Fibroblast of gingiva (primary cell): ENCODE measurements at regions not wholly inside any gene's neighbourhood (a gene's known extent, or its start where the extent isn't known, plus 50 kb on each side); places are given as distances from the start of the nearest gene placed in this dataset.
"Not testable (repeated sequence)": the region's sequence is repeated elsewhere in the genome, so short reads cannot be mapped to it uniquely, and the experiment has no call there.

Experiments used
- DNase-seq: peaks from one replicate; pipeline ENCODE4 v3.0.0-alpha.2; 2011; ENCODE audit warnings: low read depth

GRCh38 chr2:173737954-173738575 is 227.1 kb downstream of the SP3 start:
- not testable (repeated sequence) for DNase-seq

DNA sequence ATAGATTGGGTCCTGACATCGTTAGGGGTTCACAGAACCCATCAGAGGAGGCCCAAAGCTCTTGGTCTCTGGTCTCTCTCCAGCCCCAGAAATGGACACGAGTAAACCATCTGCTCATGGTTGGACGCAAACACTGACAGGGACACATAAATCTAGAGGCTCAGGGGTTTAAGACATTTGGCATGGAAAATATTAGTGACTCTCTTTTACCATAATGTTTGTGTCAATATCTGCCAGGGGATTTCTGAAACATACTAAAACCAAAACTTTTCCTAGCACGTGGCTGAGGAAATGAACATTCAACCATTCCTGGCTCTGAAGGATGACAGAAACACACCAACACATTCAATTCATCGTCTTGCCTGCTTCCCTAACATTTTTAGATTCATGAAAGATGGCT is 226.2 kb downstream of the SP3 start:
- DNase-seq: no peak

GRCh38 chr2:173740639-173741038 is 224.5 kb downstream of the SP3 start:
- DNase-seq: no peak

DNA sequence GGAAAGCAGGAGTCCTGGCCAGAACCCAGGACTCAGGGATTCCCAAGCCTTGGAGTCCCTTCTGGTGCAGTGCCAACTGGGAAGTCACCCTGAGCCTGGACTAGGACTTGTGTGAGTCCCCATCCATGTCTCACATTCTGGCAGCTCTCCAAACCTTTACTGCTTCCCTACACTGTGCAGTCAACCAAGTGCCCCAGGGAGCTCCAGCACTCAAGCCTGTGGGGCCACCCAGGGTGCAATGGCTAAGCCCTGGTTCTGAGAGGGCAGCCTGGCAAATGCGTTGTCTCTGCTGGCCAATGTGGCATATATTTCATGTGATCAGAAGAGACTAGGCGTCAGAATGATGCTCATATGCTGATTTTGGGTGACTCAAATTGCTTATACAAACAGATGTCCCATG is 223.4 kb downstream of the SP3 start:
- no peak for DNase-seq

DNA sequence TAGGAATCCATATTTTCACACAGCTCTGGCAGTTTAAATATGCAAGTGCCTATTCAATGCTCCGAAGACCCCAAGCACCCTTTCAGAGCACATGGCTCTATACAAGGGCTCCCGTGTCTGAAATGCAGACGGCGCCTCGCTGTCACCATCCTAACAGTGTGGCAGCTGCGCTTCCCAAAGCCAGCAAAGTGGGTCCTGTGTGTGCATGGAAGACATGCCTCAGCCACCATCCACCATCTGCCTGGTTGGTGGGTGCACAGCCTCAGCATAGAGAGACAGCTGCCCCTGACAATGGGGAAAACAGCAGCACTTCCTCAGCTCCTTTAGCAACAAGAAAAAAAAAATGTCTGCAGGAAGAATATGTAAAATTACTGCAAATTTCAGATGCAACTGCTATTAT is 218.1 kb downstream of the SP3 start:
- no peak for DNase-seq

DNA sequence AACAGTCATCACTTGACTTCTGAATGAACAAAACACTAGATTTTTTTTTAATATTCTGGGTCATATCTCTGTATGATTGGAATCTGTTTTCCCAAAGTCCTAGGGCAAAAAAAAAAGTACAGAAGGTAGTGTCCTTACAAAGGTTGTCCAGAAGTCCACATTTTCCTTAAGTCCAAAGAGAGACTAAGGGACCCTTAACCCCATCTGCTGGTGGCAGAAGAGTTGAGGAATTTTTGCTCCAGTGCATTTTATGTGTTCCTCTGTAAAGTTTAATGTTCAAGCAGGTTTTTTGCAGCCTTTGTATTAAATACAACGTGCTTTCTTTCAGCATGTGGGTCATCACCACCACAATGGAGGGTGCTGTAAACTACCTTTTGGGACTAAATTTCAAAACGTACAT is 215.9 kb downstream of the SP3 start:
- peak; percentile 46 for DNase-seq

GRCh38 chr2:173750353-173750801 is 214.8 kb downstream of the SP3 start:
- DNase-seq: peak; percentile 30

GRCh38 chr2:173750831-173751230 is 214.3 kb downstream of the SP3 start:
- DNase-seq: no peak

DNA sequence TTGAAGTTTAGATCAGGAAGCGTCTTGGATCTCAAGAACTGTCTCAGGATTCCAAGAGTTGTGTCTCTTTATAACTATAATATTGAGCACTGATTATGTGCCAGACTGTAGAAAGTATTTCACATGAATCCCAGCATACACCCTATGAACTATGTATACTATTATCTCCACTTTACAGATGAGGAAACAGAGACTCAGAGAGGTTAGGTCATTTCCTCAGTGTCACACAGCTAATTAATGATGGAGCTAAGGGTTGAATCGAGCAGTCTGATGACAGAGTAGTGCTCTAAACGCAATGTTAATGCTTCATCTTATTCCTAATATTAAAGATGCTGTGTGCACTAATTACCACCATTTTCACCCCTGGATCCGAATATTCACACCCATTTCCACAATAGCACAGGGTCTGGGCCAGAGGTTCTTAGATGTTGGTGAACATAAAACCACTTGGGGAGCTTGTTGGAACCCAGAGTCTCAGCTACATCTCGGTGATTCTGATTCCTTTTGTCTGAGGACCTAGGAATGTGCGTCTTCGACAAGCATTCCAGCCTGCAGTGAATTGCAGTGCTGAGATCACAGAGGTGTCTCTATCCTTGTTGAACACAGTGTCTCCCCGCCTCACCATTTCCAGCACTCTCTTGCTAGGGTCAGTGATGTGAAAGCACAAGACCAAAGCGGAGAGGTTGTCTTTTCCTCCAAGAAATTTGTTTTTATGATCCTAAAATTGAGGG is 213.8 kb downstream of the SP3 start:
- no peak for DNase-seq

DNA sequence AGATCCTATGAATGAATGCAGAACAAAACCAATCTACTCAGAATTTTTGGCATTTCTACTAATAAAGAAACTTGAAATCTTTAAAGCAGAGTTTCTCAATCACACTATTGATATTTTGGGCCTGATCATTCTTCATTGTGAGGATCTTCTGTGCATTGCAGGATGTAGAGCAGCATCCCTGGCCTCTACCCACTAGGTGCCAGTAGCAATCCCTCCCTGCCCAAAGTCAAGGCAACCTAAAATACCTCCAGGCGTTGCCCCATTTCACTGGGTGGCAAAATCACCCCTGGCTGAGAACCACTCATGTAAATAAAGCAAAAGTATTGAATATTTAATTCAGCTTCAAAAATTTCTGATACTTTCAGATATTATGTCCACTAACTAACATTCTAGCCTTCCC is 213.0 kb downstream of the SP3 start:
- peak; percentile 32 for DNase-seq

DNA sequence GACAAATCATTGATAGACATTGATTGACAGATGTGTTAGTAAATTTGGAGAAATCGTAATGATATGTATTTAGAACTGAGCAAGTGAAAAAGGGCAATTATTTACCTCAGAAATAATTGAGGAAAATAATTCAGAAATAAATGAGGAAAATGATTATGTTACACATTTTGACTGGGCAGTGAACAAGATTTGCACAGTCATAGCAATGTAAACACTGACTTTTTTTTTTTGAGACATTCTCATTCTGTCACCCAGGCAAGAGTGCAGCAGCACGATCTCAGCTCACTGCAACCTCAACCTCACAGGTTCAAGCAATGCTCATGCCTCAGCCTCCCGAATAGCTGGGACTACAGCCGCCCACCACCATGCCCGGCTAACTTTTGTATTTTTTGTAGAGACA is 211.7 kb downstream of the SP3 start:
- DNase-seq: no peak

GRCh38 chr2:173754165-173754564 is 211.0 kb downstream of the SP3 start:
- DNase-seq: no peak

DNA sequence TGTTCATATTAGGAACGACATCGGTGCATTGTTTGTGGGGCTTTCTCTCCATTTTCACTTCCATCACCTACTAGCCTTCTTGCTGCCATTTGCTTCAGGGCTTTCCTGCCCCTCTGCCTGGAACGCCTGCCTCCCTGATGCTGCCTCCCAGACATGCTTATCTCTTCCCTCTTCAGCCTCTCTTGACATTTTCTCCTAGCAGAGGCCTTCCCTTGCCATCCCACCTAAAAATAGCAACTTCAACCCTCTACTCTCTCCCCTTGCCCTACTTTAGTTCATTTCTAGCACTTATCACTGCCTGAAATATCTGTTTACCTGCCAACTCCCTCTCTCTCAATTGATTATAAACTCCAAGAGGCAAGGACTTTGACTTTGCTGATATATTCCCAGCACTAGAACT is 210.3 kb downstream of the SP3 start:
- DNase-seq: no peak

DNA sequence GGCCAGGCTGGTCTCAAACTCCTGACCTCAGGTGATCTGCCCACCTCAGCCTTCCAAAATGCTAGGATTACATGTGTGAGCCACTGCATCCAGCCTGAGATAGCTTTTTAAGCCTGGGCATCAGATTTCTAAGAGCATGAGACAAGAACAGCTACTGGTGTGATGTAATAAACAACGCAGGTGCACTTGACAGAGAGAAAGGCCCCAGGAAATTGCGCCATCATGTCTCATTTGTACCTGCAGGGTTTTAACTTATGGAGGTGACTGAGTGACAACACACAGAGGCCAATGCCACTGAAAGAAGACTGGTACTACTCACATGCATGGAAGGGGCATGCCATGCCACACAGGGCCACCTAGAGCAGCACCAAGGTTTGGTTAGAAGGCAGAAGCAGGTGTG is 209.4 kb downstream of the SP3 start:
- no peak for DNase-seq

GRCh38 chr2:173759959-173760358 is 205.2 kb downstream of the SP3 start:
- DNase-seq: no peak

- peak; percentile 12 for DNase-seq
Measured at GRCh38 chr2:173760553-173760952, 204.6 kb downstream of the SP3 start.

- DNase-seq: no peak
Measured at GRCh38 chr2:173761603-173762119, 203.5 kb downstream of the SP3 start.

DNA sequence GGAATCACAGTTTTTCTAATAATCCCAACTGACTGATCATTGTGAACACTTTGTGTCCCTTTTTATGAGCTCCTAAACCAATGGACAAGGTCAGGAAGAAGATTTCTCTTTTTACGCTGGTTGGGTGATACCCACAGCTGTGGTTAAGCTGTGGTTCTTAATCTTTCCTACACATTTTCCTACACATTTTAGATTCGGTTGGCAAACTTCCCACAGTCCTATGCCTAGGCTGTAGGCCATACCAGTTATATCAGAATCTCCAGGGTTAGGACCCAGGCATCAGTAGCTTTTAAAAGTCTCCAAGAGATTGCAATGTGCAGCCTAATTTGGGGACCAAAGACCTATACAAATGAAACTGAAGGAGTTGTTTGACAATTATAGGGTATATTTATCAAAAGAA is 203.0 kb downstream of the SP3 start:
- no peak for DNase-seq

GRCh38 chr2:173762864-173763263 is 202.3 kb downstream of the SP3 start:
- no peak for DNase-seq

DNA sequence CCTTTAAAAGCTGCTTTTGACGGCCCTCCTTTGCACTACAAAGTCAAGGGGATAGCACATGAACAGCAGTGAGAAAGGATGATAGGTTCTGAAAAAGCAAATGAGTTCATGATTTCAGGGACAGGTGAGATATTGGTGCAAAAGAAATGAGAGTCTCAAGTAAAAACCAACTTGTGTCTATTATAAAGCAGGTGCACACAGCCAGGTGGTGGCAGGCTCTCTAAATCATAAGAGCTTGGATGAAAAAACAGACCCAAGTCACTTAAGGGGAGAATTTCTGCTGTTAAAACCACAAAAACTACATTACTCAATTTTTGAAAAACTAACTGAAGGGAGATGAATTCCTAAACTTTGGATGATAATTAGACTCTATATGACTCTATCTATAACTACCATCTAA is 201.5 kb downstream of the SP3 start:
- no peak for DNase-seq

GRCh38 chr2:173764094-173764493 is 201.1 kb downstream of the SP3 start:
- no peak for DNase-seq

DNA sequence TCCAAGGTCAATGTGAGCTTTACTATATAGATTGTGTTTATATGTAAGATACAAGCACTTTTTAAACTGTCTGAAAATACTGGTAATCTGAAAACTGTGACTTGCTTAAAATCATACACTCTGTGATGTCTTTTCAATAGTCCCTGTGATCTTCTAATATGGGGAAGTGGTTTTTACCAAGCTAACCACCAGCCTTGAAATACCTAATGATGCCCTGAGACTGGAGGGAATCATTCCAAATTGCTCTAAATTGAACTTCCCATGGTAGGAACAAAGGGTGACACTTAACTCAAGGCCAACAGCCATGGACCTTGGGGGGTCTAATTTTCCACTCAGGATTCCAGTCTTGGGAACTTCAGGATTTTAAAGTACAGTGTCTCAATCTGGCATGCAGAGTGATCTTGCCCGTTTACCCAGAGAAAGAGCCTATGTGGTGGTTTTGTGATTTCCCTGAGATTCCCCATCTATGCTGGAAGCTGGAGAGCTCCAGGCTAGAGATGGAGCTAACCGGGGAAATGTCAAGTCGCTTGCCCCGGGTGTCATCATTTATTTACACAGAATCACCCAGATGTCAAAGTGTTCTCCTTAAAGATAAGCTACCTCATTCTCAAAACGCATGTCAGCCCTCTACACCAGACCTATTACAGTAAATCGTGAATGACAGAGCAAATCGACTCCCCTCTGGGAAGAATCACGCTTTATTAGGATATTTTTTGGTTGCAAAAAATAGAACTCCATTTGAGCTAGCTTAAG is 198.5 kb downstream of the SP3 start:
- DNase-seq: no peak
